IPS DF 6.9 (cell line): ENCODE measurements at regions not wholly inside any gene's neighbourhood (a gene's known extent, or its start where the extent isn't known, plus 50 kb on each side); places are given as distances from the start of the nearest gene placed in this dataset.

Experiments
- DNase-seq: peaks from one replicate; pipeline ENCODE4 v3.0.0-alpha.2; 2013; ENCODE audit warnings: low read depth, low spot score
- H3K27ac ChIP-seq: one replicate; pipeline ENCODE4 v1.5.1; 2013; ENCODE audit warnings: low read length, control low read depth
- H3K27me3 ChIP-seq: 2 replicates; pipeline ENCODE4 v1.6.1; 2013; ENCODE audit warnings: mild to moderate bottlenecking, low read length; ENCODE audit not compliant: control insufficient read depth, insufficient read depth
- H3K36me3 ChIP-seq: 2 replicates; pipeline ENCODE4 v1.6.1; 2013; ENCODE audit warnings: low read length; ENCODE audit not compliant: control insufficient read depth, insufficient read depth
- H3K4me1 ChIP-seq: 2 replicates; pipeline ENCODE4 v1.6.1; 2013; ENCODE audit warnings: low read length; ENCODE audit not compliant: control insufficient read depth, insufficient read depth
- H3K4me3 ChIP-seq: 2 replicates; pipeline ENCODE4 v1.5.1; 2013; ENCODE audit warnings: mild to moderate bottlenecking, low read length
- H3K9me3 ChIP-seq: 2 replicates; pipeline ENCODE4 v1.6.1; 2013; ENCODE audit warnings: low read length, inconsistent platforms; ENCODE audit not compliant: control insufficient read depth, insufficient read depth
- WGBS: extraction: QIAGEN DNeasy Blood & Tissue Kit; methylation state at CpG from one replicate; pipeline ENCODE4 v1.1.7; 2013; ENCODE audit warnings: mixed read lengths, missing lambda C conversion rate; ENCODE audit not compliant: insufficient read length, insufficient coverage; 5-methylcytosine and 5-hydroxymethylcytosine counted together

GRCh38 chr20:24203526-24204183 is 215.1 kb upstream of the GGTLC1 start:
- H3K4me1 ChIP-seq, result no peaks in the 10 kb centered on the region
- no peak for DNase-seq
- H3K9me3 ChIP-seq, result no peaks in the 10 kb centered on the region
- no peak overlapping the region for H3K27ac ChIP-seq
- H3K27me3 ChIP-seq, result no peaks in the 10 kb centered on the region
- no peaks in the 10 kb centered on the region for H3K36me3 ChIP-seq
- no CpG with 5 or more reads among the region's 7 CpGs for WGBS
- no peak overlapping the region for H3K4me3 ChIP-seq

GRCh38 chr20:24199501-24199900 is 210.9 kb upstream of the GGTLC1 start:
- Histone ChIP-seq H3K27me3 (no peaks in the 10 kb centered on the region), H3K9me3 (no peaks in the 10 kb centered on the region), H3K27ac (no peak overlapping the region), H3K4me1 (no peaks in the 10 kb centered on the region), H3K36me3 (no peaks in the 10 kb centered on the region), H3K4me3 (no peak overlapping the region)
- DNase-seq, result no peak
- WGBS, result no CpG with 5 or more reads among the region's 6 CpGs

DNA sequence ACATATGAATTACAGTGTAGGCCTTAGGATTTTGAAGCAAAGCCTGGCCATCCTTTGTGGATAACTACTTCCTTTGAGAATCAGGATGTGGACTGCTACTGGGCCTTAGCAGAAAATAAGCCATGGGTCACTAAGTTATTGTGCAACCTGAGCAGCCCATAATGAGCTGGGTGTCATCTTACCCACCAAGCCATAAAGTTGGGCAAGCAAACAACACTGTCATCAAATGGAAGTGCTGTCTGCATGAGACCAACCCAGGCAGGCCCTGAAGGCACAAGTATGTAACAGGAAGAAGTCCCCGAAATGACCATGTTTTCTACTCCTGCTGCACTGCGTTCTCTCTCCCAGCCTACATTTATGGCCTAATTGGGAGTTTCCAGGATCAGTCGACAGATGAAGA is 205.6 kb upstream of the GGTLC1 start:
- no CpG with 5 or more reads among the region's 3 CpGs for WGBS
- no peaks in the 10 kb centered on the region for H3K9me3 ChIP-seq
- no peaks in the 10 kb centered on the region for H3K36me3 ChIP-seq
- DNase-seq, result no peak
- H3K4me1 ChIP-seq, result no peaks in the 10 kb centered on the region
- H3K27me3 ChIP-seq, result no peaks in the 10 kb centered on the region
- no peak overlapping the region for H3K27ac ChIP-seq
- no peak overlapping the region for H3K4me3 ChIP-seq

- no peak for DNase-seq
- H3K27ac ChIP-seq, result no peak overlapping the region
- no peaks in the 10 kb centered on the region for H3K9me3 ChIP-seq
- no peaks in the 10 kb centered on the region for H3K36me3 ChIP-seq
- H3K4me3 ChIP-seq, result no peak overlapping the region
- H3K4me1 ChIP-seq, result no peaks in the 10 kb centered on the region
- no CpG with 5 or more reads among the region's 1 CpG for WGBS
- H3K27me3 ChIP-seq, result no peaks in the 10 kb centered on the region
These were observed 202.3 kb upstream of the GGTLC1 start for GRCh38 chr20:24190905-24191304.

- Histone ChIP-seq H3K27ac (no peak overlapping the region), H3K27me3 (no peaks in the 10 kb centered on the region), H3K4me1 (no peaks in the 10 kb centered on the region), H3K4me3 (no peak overlapping the region), H3K36me3 (no peaks in the 10 kb centered on the region), H3K9me3 (no peaks in the 10 kb centered on the region)
- no peak for DNase-seq
These were observed 197.2 kb upstream of the GGTLC1 start for GRCh38 chr20:24185791-24186190.

- Histone ChIP-seq H3K27ac (no peak overlapping the region), H3K27me3 (no peaks in the 10 kb centered on the region), H3K9me3 (no peaks in the 10 kb centered on the region), H3K4me1 (no peaks in the 10 kb centered on the region), H3K4me3 (no peak overlapping the region), H3K36me3 (no peaks in the 10 kb centered on the region)
- DNase-seq, result no peak
These were observed 192.6 kb upstream of the GGTLC1 start for GRCh38 chr20:24181151-24181550.

DNA sequence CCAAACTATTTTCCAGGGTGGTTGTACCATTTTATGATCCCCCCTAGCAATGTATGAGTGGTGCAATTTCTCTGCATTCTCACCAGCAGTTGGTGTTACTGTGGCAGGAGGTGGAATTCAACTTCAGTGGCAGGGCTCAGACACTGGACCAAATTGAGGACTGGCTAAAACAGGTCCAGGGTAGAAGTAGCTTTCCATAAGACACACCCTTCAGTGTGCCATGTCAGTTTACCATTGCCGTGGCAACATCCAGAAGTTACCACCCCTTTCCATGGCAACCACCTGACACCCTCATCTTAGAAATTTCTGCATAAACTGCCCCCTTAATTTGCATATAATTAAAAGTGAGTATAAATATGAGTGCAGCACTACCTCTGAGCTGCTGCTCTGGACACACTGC is 180.7 kb upstream of the GGTLC1 start:
- Histone ChIP-seq H3K27ac (no peak overlapping the region), H3K4me3 (no peak overlapping the region), H3K4me1 (no peaks in the 10 kb centered on the region), H3K36me3 (no peaks in the 10 kb centered on the region), H3K27me3 (no peaks in the 10 kb centered on the region), H3K9me3 (no peaks in the 10 kb centered on the region)
- no peak for DNase-seq
- no CpG with 5 or more reads among the region's 1 CpG for WGBS

- no peak for DNase-seq
- H3K9me3 ChIP-seq, result no peaks in the 10 kb centered on the region
- no peaks in the 10 kb centered on the region for H3K36me3 ChIP-seq
- H3K27me3 ChIP-seq, result no peaks in the 10 kb centered on the region
- no peaks in the 10 kb centered on the region for H3K4me1 ChIP-seq
- no CpG with 5 or more reads among the region's 3 CpGs for WGBS
- no peak overlapping the region for H3K4me3 ChIP-seq
- H3K27ac ChIP-seq, result no peak overlapping the region
These were observed 177.8 kb upstream of the GGTLC1 start for GRCh38 chr20:24166412-24166811.

GRCh38 chr20:24166123-24166381 is 177.5 kb upstream of the GGTLC1 start:
- Histone ChIP-seq H3K36me3 (no peaks in the 10 kb centered on the region), H3K4me1 (no peaks in the 10 kb centered on the region), H3K4me3 (no peak overlapping the region), H3K27ac (no peak overlapping the region), H3K27me3 (no peaks in the 10 kb centered on the region), H3K9me3 (no peaks in the 10 kb centered on the region)
- WGBS, result no CpG with 5 or more reads among the region's 4 CpGs
- DNase-seq, result no peak

- no peak overlapping the region for H3K27ac ChIP-seq
- DNase-seq, result no peak
- no peaks in the 10 kb centered on the region for H3K27me3 ChIP-seq
- H3K4me1 ChIP-seq, result no peaks in the 10 kb centered on the region
- H3K9me3 ChIP-seq, result no peaks in the 10 kb centered on the region
- WGBS, result no CpG with 5 or more reads among the region's 6 CpGs
- H3K4me3 ChIP-seq, result no peak overlapping the region
- H3K36me3 ChIP-seq, result no peaks in the 10 kb centered on the region
These were observed 176.9 kb upstream of the GGTLC1 start for GRCh38 chr20:24165301-24166122.

DNA sequence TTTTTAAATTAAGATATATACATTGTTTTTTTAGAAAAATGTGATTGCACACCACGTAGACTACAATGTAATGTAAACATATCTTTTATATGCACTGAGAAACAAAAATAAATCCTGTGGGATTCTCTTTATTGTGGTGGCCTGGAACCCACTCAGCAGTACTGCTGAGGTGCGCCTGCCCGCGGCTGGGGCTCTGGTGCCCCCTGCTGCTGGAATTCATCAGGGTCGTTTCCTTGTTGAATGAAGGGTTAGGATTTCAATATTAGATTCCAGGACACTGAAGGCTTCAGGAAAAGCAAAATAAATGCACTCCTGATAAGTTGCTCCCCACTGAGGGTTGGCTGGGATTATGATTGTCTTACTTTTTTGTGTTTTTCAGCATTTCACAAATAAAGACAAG is 175.8 kb upstream of the GGTLC1 start:
- H3K27ac ChIP-seq, result no peak overlapping the region
- no peaks in the 10 kb centered on the region for H3K4me1 ChIP-seq
- whole genome bisulfite sequencing, result no CpG with 5 or more reads among the region's 5 CpGs
- no peaks in the 10 kb centered on the region for H3K9me3 ChIP-seq
- no peak for DNase-seq
- no peaks in the 10 kb centered on the region for H3K27me3 ChIP-seq
- no peaks in the 10 kb centered on the region for H3K36me3 ChIP-seq
- H3K4me3 ChIP-seq, result no peak overlapping the region
